Ovary (tissue), 3 donors: ENCODE measurements at regions not wholly inside any gene's neighbourhood (a gene's known extent, or its start where the extent isn't known, plus 50 kb on each side); places are given as distances from the start of the nearest gene placed in this dataset.

Experiments
- EP300 ChIP-seq: sonication (generic); formaldehyde crosslinking; IDR thresholded peaks from one replicate; pipeline ENCODE4 v1.6.1; 2017; ENCODE audit warnings: antibody characterized with exemption
- POLR2A ChIP-seq: fragments of 450-650 bp; IDR thresholded peaks from one replicate; pipeline ENCODE4 v1.6.1; 2017; ENCODE audit warnings: antibody characterized with exemption, mild to moderate bottlenecking, moderate library complexity
- TF ChIP-seq, protein P1 (sequence below), 3 donors: fragments of 450-650 bp in 2 of 3; fragments of 200-600 bp in 1 of 3; IDR thresholded peaks; one replicate each; pipeline versions ENCODE4 v1.5.1 to v1.8.0; 2016 to 2022; ENCODE audit warnings: antibody characterized with exemption in 3 of 3, mild to moderate bottlenecking in 1 of 3
- donor health status: DM: no; HTN: no; CAD: no.

DNA sequence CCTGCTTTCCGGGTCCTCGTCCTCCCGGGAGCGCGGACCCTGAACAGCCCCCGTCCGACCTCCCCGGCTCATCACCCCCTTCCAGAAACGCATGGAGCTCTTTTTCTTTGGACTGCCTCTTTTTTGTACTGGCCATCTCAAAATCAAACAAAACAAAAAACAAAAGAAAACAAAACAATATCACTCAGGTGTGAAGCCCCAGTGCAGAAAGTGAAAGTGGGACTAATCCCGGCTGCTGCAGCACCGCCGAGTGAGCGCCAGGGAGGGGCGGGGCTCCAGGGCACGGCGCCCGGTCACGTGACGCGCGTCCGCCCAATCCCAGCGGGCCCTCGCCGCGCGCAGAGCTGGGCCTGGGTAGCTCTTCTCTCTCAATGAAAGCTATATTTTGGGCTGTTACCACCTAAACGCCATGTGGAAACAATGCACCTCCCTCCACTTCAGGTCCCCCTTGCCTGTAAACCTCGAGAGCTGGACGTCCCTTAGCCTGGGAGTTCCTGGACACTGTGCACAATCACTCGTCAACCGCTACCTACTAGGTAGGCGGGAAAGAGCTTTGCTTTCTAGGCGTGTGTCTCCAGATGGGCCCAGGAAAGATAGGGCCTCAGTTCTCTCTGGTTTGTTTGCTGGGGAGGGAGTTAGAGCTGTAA is 93.7 kb upstream of the PRDM1 start:
- TF ChIP-seq, protein P1, sequence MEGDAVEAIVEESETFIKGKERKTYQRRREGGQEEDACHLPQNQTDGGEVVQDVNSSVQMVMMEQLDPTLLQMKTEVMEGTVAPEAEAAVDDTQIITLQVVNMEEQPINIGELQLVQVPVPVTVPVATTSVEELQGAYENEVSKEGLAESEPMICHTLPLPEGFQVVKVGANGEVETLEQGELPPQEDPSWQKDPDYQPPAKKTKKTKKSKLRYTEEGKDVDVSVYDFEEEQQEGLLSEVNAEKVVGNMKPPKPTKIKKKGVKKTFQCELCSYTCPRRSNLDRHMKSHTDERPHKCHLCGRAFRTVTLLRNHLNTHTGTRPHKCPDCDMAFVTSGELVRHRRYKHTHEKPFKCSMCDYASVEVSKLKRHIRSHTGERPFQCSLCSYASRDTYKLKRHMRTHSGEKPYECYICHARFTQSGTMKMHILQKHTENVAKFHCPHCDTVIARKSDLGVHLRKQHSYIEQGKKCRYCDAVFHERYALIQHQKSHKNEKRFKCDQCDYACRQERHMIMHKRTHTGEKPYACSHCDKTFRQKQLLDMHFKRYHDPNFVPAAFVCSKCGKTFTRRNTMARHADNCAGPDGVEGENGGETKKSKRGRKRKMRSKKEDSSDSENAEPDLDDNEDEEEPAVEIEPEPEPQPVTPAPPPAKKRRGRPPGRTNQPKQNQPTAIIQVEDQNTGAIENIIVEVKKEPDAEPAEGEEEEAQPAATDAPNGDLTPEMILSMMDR (IDR thresholded peaks at IDR 0.05), result peak in 1 of 3 donors; percentile 8
- TF ChIP-seq POLR2A, result peak; percentile 17
- TF ChIP-seq EP300, result no peak
